SKM-1 (cell line): ENCODE measurements at regions not wholly inside any gene's neighbourhood (a gene's known extent, or its start where the extent isn't known, plus 50 kb on each side); places are given as distances from the start of the nearest gene placed in this dataset.

Source experiments
- DNase-seq: peaks from one replicate; lab custom pipeline; 2025; ENCODE audit not compliant: unreplicated experiment; lab: John Stamatoyannopoulos, UW

- DNase-seq: no peak
Observed at GRCh38 chr3:72224804-72225509, 440.0 kb upstream of the PROK2 start.

DNA sequence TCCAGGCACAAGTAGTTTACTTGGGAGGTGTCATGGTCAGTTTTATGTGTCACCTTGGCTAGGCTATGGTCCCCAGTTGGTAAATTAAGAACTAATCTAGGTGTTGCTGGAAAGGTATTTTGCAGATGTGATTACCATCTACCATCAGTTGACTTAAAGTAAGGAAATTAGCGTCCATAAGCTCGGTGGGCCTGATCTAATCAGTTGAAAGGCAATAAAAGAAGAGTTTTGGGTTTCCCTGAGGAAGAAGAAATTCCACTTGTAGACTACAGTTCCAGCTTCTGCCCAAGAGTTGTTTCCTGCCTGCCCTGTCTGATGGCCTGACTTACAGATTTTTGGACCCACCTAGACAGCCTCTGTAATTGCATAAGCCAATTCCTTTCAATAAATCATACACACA is 438.7 kb upstream of the PROK2 start:
- DNase-seq: no peak

- no peak for DNase-seq
Observed at GRCh38 chr3:72223116-72223515, 438.2 kb upstream of the PROK2 start.

DNA sequence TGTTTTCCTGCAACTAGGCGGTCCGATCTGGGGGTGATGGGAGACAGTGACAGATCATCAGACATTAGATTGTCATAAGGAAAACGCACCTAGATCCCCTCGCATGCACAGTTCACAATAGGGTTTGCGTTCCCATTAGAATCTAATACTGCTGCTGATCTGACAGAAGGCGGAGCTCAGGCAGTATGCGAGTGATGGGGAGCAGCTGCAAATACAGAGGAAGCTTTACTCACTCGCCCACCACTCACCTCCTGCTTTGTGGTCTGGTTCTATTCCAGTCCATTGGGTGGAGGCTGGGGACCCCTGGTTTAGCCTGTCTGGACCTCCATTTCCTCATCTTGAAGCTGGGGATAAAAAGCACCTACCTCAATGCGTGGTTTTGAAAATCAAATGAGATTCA is 437.5 kb upstream of the PROK2 start:
- DNase-seq: no peak

DNA sequence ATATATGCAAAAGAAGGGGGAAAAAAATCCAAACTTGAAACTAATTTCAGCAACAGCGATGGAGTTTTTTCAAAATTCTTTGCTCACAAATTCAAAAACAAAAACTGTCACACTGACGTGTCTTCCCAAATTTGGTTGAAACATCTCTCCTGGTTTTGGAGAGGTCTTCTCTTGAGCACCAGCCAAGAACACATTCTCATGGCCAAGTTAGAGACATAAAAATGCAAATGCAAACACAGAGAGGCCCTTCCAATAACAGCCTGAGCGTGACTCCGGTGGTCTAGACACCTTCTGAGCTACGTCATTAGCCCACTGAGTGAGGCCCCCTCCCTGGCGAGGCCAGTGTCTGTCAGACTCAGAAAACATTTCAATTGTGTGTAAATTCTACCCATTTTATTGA is 436.0 kb upstream of the PROK2 start:
- no peak for DNase-seq

- DNase-seq: no peak
Observed at GRCh38 chr3:72219752-72220151, 434.8 kb upstream of the PROK2 start.

GRCh38 chr3:72217570-72217969 is 432.6 kb upstream of the PROK2 start:
- DNase-seq: no peak

DNA sequence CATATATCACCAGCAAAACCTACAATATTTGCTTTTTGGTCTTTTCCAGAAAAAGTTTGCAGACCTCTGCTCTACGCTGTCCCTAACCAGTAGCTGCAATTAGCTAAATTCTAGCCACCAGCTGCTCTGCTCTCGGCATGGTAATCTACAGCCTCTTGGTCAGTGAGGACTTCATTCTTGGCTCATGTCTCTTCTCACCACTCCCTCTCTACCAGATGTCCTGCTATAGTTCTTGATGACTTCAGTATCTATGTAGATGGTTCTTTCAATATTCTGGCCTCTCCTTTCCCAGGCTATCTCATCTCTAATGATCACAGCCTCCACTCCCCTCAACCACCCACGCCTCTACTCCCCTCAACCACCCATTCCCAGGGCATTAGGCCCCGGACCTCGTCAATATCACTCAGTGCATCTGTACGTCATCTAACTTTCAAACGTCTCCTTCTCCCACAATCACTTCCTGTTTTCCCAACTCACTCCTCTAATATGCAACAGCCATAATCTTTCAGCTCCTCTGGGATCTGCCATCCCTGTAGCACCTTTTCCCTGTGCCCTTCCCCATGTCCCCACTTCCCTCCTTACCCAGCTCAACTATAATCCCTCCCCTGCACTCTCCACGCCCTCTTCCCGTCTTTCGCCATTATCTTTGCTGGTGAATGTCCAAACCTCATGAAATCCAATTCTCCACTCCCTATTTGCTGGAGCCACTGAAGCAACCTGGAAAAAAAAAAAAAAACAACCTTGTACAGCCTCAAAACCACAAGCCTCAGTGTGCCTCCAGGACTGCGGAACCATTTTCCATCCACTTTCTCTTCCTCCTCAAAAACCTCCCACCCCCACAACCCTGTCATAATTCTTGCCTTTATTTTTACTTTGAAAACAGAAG is 429.4 kb upstream of the PROK2 start:
- DNase-seq: peak; percentile 32

DNA sequence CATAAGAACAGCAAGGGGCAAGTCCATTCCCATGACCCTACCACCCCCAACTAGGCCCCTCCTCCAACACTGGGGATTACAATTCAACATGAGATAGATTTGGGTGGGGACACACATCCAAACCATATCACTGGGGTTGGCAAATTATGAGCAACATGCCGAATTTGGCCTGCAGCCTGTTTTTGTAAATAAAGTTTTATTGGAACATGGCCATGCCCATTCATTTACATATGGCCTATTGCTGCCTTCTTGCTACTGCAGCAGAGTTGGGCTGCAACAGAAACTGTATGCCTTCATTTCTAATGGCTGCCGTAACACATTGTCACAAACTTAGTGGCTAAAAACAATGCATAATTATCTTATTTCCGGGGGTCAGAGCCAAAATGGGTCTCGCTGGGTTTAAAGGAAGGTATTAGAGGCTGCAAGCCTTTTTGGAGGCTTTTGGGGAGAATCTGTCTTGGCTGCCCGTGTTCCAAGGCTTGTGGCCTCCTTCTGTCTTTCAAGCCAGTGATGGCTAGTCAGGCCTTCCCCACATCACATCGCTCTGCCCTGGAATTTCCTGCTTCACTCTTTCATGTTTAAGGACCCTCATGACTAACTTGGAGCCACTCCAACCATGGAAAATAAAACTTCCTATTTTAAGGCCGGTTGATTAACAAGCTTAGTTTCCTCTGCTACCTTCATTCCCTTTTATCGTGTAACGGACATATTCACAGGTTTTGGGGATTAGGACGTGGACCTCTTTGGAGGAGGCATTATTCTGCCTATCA is 428.5 kb upstream of the PROK2 start:
- no peak for DNase-seq

GRCh38 chr3:72212396-72212795 is 427.4 kb upstream of the PROK2 start:
- DNase-seq: no peak

GRCh38 chr3:72210261-72210660 is 425.3 kb upstream of the PROK2 start:
- no peak for DNase-seq

DNA sequence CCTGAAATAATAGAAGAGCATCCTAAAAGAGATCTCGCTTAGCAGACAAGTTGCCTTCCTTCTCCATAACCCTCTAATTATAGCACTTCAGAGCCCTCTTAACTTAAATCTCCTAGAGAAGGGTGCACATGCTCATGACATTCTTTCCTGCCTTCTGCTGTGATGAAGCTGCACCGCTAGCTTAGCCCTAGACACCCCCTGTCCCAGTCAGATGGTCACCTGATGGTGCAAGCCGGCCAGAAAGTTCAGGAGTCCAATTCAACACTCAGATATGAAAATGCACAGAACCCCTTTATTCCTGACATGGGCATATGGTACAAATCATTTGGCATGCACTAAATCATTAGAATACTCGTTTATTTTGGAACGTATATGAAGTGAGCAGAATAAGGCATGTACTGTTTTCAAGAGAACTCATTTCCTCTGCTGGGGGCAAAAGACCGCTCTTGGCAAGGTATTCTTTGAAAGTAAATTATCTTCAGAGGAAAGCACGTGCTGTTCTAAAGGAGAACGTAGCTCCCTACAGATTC is 420.4 kb upstream of the PROK2 start:
- DNase-seq: no peak

DNA sequence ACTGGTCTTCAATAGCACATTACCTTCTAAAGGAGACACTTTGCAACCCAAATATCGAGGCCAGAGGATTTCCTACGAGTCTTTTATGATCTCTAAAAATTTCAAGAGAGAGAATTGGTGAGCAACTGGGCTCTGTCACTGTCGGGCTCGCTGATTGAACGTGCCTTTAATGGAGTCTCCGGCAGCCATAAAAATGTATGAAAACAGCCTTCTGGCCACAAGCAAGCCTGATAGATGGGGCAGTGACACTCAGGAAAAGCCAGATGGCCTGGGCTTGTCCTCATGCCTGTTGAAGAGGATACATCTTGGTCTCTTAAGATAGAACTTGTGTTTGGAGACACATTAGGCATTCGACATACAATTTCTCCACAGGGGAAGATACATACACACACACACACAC is 419.5 kb upstream of the PROK2 start:
- DNase-seq: no peak

- no peak for DNase-seq
Observed at GRCh38 chr3:72203613-72204349, 418.8 kb upstream of the PROK2 start.

DNA sequence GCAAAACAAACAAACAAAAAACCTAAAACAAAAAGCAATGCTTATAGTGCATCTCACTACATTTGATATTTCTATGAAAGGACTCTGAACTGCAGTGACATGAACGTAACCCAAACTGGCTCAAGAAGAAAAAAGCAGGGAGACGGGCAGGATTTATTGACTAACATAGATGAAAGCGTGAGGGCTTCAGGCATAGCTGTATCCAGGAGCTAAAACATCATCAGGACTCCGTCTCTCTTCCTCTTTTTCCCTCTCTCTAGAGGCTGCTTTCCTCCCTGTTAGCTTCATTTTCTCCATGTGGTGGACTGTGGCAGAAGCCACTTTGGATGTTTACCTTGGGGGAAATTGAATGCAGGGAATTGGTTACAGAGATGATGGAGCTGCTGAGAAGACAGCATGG is 418.2 kb upstream of the PROK2 start:
- DNase-seq: no peak

- no peak for DNase-seq
Observed at GRCh38 chr3:72200332-72200731, 415.4 kb upstream of the PROK2 start.

- no peak for DNase-seq
Observed at GRCh38 chr3:72199530-72199929, 414.6 kb upstream of the PROK2 start.

- no peak for DNase-seq
Observed at GRCh38 chr3:72196377-72196929, 411.5 kb upstream of the PROK2 start.

DNA sequence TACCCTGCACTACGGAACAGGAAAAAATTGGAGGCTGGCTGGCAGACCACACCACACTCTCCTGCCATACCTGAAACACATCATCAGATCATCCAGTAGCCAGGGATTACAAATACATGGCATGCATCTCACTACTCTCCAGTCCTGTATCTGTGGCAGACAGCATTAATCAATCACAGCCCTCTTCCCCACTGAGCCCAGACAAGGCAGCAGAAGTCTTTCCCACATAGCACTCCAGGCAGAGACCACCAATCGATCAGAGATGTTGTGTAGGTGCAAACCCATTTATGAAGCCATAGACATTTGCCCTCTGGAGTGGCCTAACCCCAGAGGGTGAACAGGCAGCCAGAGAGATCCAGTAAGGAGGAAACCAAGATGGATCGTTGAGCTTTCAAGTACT is 410.9 kb upstream of the PROK2 start:
- DNase-seq: no peak

DNA sequence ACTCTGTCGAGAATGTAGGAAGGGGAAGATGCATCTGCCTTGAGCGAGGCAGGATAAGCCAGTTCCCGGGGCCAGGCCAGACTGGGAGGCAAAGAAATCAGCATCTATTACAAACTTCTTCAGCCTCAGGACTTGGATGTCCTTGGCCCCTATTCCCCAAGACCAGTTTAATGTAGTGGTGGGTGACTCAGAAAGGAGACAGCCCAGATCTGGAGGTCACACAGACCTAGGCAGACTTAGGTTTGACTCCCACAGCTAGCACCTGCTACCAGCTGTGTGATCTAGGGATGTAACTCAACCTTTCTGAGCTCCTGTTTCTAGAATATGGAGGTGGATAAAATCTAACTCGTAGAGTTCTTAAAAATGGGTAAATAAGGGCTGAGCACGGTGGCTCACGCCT is 409.5 kb upstream of the PROK2 start:
- no peak for DNase-seq
